ENCODE measurements at regions not wholly inside any gene's neighbourhood (a gene's known extent, or its start where the extent isn't known, plus 50 kb on each side); places are given as distances from the start of the nearest gene placed in this dataset.

DNA sequence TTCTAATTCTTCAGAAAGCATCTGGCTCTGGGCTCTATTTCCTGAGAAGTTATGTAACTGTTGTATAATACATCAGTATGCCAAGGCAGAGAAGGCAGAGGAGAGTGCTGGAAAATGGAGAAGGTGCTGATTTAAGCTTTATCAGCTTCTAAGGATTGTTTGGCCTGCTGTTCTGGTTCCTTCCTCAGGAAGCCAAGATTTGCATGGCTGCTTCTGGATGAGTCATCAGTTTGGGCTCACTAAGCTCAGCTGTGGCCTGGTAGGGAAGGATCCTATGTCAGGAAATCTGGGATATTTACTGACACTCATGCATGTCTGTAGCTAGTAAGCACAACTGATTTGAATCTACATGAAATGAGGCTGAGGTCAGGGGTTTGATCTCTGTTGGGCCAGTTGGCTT lies 73.2 kb upstream of the ADGRL4 start:
- Histone ChIP-seq H3K27ac (no peak overlapping the region), H3K27me3 (replicated peaks; ENCODE audit: insufficient read depth) (no peaks in the 10 kb centered on the region), H3K36me3 (no peaks in the 10 kb centered on the region), H3K4me3 (no peak overlapping the region), H3K4me1 (ENCODE audit: control insufficient read depth in 1 of 2, low read depth in 2 of 2) (no peaks in the 10 kb centered on the region), H3K9me3 (no peaks in the 10 kb centered on the region)
- TF ChIP-seq, protein P1, sequence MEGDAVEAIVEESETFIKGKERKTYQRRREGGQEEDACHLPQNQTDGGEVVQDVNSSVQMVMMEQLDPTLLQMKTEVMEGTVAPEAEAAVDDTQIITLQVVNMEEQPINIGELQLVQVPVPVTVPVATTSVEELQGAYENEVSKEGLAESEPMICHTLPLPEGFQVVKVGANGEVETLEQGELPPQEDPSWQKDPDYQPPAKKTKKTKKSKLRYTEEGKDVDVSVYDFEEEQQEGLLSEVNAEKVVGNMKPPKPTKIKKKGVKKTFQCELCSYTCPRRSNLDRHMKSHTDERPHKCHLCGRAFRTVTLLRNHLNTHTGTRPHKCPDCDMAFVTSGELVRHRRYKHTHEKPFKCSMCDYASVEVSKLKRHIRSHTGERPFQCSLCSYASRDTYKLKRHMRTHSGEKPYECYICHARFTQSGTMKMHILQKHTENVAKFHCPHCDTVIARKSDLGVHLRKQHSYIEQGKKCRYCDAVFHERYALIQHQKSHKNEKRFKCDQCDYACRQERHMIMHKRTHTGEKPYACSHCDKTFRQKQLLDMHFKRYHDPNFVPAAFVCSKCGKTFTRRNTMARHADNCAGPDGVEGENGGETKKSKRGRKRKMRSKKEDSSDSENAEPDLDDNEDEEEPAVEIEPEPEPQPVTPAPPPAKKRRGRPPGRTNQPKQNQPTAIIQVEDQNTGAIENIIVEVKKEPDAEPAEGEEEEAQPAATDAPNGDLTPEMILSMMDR (IDR thresholded peaks at IDR 0.05): no peak
- DNase-seq (ENCODE audit: low spot score): no peak
- ATAC-seq (ENCODE audit: insufficient number of reproducible peaks, low FRiP score, low read depth): peak; percentile 89

DNA sequence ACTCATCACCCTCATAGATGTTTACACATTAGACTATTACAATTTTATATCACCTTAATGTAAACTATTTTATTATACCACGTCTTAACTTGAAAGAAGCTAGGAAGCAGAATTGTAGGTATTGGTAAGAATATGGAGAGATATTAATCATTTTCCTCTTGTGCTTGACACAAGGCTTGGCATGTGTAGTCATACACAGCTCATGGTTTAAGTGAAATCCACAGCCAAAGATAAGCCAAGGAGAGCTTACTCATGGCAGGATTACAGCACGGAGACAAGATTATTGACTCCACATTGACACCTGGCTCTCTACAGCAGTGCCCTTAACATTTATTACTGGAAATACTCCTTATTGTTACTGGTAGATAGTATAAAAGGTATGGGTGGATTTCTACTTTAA lies 68.4 kb upstream of the ADGRL4 start:
- ATAC-seq (ENCODE audit: insufficient number of reproducible peaks, low FRiP score, low read depth) (no peak), DNase-seq (ENCODE audit: low spot score) (no peak)
- TF ChIP-seq, protein P1 (IDR thresholded peaks at IDR 0.05): no peak
- Histone ChIP-seq H3K36me3 (no peaks in the 10 kb centered on the region), H3K27ac (no peak overlapping the region), H3K27me3 (replicated peaks; ENCODE audit: insufficient read depth) (no peaks in the 10 kb centered on the region), H3K4me1 (ENCODE audit: control insufficient read depth in 1 of 2, low read depth in 2 of 2) (no peaks in the 10 kb centered on the region), H3K4me3 (no peak overlapping the region), H3K9me3 (no peaks in the 10 kb centered on the region)

DNA sequence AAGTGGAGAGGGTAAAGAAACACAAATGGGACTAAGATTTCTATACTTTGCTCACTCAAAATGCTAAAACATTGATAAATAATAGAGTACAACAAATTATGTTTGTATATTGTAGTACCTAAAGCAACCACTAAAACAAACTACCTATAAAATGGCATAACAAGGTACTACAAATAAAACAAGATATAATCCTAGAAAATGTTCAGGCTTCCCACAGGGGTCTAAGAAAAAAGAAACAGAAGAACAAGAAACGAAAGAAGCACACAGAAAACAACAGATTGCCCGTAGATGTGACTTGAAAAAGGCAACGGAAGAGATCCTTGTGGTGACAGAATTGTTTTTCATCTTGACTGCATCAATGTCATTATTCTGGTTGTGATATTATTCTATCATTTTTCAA lies 63.3 kb upstream of the ADGRL4 start:
- TF ChIP-seq, protein P1 (IDR thresholded peaks at IDR 0.05): no peak
- no peak for DNase-seq (ENCODE audit: low spot score)
- Histone ChIP-seq H3K36me3 (no peaks in the 10 kb centered on the region), H3K4me1 (ENCODE audit: control insufficient read depth in 1 of 2, low read depth in 2 of 2) (no peaks in the 10 kb centered on the region), H3K27me3 (replicated peaks; ENCODE audit: insufficient read depth) (no peaks in the 10 kb centered on the region), H3K4me3 (no peak overlapping the region), H3K27ac (no peak overlapping the region), H3K9me3 (no peaks in the 10 kb centered on the region)
- no peak for ATAC-seq (ENCODE audit: insufficient number of reproducible peaks, low FRiP score, low read depth)

DNA sequence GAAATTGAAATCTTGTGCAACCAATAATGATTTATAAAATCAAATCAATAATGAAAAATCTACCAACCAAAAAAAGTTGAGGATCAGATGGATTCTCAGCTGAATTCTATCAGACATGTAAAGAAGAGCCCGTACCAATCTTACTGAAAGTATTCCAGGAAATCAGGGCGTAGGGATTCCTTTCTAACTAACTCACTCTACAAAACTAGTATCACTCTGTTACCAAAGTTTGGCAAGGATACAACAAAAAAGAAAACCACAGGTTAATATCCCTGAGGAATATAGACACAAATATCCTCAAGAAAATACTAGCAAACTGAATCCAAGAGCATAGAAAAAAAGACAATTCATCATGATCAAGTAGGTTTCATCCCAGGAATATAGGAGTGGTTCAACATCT lies 52.8 kb upstream of the ADGRL4 start:
- TF ChIP-seq, protein P1 (IDR thresholded peaks at IDR 0.05): no peak
- H3K4me1 ChIP-seq (ENCODE audit: control insufficient read depth in 1 of 2, low read depth in 2 of 2): no peaks in the 10 kb centered on the region
- DNase-seq (ENCODE audit: low spot score) (no peak), ATAC-seq (ENCODE audit: insufficient number of reproducible peaks, low FRiP score, low read depth) (no peak)
- H3K27ac ChIP-seq: no peak overlapping the region
- H3K4me3 ChIP-seq: no peak overlapping the region
- no peaks in the 10 kb centered on the region for H3K36me3 ChIP-seq
- H3K9me3 ChIP-seq: peaks cover 4% of the 10 kb centered on the region
- no peaks in the 10 kb centered on the region for H3K27me3 ChIP-seq (replicated peaks; ENCODE audit: insufficient read depth)
